Stimulated activated CD4-positive, alpha-beta T cell treated with anti-CD3 and anti-CD28 coated beads, Interleukin-2, amount 100 ng/mL, for 24 hours (primary cell): ENCODE measurements at regions not wholly inside any gene's neighbourhood (a gene's known extent, or its start where the extent isn't known, plus 50 kb on each side); places are given as distances from the start of the nearest gene placed in this dataset.
"Not testable (repeated sequence)": the region's sequence is repeated elsewhere in the genome, so short reads cannot be mapped to it uniquely, and the experiment has no call there.

ENCODE experiments used
- DNase-seq, 2 donors: peaks; one replicate each; pipeline ENCODE4 v3.0.0-alpha.2; 2020

DNA sequence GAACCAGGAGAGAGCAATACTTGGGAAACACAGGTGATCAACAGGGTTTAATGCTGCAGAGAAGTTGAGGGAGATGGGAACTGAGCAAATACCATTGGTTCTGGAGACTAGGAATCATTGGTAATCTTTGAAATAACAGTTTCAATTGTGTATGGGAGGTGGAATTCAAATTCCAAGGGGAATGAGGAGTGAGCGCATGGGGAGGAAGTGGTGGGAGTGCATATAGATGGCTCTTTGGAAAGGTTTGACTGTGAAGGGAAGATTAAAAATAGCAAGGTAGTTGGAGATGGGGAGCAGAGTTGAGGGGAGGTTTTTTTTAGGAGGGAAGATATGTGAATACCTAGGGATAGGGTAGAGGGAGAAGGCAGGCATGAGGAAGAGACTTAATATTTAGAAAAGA lies 51.1 kb upstream of the ROPN1 start:
- DNase-seq, result no peak

DNA sequence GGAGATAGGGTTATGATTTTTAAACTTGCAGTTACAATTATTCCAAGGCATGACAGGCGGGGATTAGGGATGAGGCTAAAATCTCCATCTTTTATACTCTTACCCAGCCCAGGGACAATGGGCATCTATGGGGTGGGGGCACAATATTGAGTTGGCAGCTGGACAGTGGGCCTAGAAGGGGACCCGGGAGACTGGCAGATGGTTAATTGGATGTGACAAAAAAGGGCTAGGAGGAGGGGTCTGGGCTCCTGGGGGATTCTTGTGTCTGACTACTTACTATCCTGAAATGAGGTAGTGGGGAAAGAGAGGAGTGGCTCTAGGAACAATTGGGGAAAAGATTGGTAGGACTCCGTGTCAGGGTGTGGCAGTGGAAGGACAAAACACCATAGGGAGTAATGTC lies 53.0 kb upstream of the ROPN1 start:
- DNase-seq, result no peak

DNA sequence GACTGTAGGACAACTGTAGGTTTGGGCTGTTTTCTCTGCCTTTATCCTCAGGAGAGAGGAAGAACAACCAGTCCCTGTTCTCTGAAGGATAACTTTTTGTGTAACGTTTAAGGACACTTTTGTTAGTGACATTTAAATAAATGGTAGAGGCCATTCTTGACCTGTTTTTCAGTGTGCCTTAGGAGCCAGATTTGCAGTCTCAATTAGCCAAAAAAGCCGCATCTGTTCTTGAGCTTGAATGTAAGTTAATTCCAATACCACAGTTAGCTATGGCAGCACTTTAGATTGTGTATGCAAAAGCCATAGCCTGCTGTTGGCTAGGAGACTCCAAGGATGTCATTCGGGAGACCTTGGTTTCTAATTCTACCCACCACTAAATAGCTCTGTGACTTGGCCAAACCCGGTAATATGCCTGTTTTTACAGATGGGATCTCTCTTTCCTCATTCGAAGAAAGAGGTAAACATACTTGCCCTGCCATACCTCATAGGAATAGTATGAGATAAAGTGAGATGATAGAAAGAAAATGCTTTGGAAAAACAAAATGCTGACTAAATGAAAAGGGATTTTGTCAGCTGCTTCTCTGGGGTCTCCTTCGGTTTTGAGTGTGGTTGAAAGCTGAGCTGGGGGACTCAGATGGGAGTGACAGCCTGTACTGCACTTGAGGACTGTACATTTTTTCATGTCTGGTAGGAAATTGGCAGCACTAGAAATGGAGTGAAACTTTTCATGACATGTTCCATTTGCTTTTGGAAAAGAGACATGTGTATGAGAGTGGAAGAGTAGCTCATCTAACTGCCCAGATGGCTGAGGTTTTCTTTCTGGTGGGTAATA lies 57.3 kb upstream of the ROPN1 start:
- DNase-seq, result no peak

DNA sequence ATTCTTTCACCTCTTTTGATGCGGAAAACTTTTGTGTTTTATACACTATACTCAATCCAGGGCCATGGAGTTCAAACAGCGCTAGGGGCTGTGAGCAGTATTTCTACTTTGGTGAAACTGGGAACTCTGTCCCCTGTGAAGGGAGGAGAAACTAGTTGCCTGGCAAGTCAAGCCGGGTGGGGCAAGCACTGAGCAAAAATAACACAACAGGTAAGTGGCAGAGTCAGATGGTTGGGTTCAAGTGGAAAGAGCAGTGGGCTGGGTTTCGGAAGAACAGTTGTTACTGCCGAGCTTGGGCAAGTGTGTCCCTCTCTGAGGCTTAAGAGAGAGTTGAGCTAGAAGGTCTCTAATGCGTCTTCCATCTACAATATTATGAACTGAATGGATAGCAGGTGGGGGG lies 59.7 kb upstream of the ROPN1 start:
- no peak for DNase-seq

DNA sequence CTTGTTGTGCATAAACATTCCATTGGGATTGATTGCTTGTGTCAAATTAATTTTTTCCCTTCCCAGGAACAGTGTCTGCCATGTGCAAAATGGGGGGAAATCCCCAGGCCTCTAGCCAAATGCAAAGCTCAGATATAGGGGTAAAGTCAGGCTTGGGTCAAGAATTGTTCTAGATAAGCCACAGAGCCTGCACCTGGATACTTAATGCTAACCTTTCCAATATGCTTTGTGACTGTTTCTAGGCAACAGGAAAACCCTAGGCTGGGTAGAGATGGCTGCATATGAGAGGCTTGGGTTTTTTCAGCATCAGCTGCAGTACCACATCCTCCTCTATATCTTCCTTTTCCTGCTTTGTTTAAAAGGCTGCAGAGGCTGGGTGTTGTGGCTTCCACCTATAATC lies 61.9 kb upstream of the ROPN1 start:
- DNase-seq, result no peak

DNA sequence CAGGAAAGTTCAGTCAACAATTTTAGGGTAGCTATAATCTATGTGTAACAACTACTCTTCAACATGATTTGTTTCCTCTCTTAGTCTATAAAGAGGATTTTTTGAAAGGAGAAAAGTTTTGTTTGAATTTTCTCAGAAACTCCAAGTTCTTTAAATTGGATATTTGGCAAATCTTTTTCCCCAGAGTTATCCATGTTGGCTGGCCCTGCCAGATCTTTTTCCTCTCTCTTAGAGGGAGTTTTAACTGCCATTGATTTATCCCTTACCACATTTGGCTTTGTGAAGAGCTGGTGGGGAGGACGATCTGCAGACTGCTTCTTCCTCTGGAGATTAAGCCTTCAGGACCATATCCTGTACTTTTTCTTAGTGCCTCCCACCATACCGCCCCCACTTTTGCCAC lies 64.9 kb upstream of the ROPN1 start:
- DNase-seq, result no peak

DNA sequence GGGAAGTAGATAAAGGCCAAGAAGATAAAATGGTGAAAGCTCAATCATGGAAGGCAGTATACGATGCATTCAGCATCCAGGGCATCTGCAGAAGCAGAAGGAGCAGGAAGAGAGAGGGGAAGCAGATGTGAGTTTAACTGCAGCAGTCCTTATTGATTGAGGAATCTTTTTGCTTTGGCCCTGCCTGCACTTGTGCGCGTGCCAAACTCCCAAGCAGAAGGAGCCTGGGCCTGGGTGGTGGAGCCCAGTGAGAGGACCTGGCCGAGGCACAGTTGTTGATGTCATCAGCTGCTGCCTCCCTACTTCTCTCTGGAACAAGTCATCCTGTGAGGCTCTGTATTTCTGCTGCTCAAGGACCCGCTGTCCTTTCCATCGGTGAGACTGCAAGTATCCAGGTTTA lies 65.5 kb upstream of the ROPN1 start:
- DNase-seq, result no peak

DNA sequence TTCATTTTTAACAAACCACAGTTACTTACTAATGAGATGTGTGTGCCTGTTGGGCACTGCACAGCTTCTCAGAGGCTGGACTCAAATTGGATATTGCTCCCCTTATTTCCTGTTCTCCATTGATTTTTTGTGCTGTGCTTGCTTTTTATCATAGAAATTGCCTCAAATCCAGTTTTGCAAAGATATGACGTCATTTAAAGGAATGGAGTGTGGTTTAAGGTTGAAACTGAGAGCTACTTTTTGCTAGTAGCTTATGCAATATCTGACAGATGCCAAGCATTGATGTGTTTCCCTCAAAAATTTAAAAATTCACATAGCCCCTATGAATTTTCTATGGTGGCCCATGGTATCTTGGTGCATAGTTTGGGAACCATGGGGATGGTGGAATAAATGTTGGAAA lies 67.7 kb upstream of the ROPN1 start:
- DNase-seq, result no peak

GRCh38 chr3:124063197-124063909 lies 71.4 kb upstream of the ROPN1 start:
- no peak for DNase-seq

- no peak for DNase-seq
Observed at GRCh38 chr3:124064050-124064449, 72.1 kb upstream of the ROPN1 start.

GRCh38 chr3:124066543-124066942 lies 74.6 kb upstream of the ROPN1 start:
- DNase-seq, result not testable (repeated sequence)

DNA sequence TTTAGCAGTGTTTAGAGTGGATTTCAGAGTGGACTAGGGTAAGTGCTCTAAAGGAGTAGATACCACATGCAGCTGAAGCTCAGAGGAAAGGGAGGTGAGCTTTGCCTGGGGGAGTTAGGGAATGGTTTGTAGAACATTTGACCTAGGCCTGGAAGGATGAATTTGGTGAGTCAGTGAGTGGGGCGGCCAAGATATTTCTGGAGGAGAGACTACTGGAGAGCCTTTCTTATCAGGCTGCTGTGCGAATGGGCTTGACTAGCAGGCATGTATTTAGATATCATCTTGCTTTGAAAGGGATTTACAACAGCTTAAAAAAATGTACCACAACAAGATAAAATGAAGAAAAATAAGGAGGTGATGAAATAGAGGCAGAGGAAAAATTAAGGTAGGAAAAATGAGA lies 77.8 kb upstream of the ROPN1 start:
- DNase-seq, result not testable (repeated sequence)

DNA sequence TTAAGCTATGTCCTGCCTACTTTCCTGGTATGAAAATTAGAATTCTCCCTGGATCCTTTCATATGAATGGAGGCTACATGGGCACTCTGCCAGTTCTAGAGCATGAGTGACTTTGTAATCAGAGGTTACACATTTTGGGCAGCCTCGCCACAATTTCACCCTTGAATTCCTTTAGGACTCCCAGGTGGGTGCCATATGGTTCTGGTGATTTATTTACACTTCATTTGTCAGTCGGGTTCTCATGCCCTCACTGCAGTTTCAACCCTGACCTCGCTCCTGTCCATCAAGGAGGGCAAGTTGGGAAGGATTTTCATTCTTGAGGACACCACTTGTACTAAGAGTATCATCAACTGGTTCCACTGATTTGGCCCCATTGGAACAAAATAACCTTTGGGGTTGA lies 83.2 kb upstream of the ROPN1 start:
- not testable (repeated sequence) for DNase-seq

DNA sequence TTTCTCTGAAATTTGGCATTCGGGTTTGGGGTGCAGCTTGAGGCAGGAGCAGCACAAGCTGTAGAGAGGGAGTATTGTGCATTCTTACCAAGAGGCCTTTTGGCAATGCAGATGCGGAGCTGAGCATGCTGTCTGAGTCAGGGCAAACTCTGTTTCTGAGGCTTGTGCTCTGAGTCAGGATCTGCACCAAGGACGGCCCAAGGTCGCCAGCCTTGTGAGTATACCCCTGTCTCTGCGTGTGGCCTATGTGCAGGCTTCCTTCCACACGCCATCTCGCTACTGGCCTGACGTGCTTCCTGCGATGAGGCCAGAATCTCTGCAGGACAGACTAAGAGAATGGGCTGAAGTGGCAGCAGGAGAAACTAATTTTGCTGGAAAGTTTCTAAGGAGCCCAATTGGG lies 83.8 kb upstream of the ROPN1 start:
- no peak for DNase-seq

GRCh38 chr3:124076235-124076634 lies 84.3 kb upstream of the ROPN1 start:
- DNase-seq, result no peak

DNA sequence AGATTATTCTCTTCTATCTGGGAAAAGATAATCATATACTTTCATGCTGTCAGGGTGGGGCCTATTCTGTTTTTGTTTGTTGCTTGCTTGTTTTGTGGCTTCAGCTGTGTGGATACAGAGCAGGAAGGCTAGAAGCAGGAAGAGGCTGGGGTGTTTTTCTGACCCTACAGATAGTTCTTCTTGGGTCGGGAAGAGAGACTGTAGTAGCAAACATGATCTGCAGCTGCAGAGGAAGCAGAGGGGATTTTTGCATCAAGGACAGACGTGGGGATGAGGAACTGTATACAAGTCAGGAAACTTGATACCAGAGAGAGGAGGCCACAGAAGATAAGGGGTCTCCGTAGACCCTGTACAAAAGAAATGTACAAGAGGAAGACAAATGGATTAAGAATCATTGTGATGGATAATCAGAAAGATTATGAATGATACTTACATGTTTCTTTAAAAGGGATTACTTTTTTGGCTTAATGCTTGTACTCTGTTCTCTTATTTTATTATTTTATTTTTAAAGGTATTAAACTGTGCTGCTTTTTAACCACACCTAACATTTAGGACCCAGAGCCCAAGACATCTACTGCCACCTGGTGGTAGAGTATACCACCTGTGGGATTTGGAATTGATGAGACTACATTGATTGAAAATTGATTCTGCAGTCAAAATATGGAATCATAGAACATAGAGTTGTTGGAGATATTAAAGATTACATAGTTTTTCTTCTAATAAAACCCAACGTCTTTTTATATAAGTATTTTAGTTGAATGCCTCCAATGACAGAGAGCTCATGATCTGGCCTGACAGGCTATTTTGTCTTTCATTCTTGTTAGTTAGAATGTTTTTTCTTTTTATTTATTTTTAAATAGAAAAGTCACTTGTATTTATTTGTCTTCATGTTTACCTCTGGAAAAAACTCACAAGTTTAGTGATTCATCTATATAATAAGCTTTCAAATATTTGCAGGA lies 87.3 kb upstream of the ROPN1 start:
- peak in 1 of 2 donors; percentile 2 for DNase-seq

GRCh38 chr3:124079912-124080276 lies 88.0 kb upstream of the ROPN1 start:
- no peak for DNase-seq

DNA sequence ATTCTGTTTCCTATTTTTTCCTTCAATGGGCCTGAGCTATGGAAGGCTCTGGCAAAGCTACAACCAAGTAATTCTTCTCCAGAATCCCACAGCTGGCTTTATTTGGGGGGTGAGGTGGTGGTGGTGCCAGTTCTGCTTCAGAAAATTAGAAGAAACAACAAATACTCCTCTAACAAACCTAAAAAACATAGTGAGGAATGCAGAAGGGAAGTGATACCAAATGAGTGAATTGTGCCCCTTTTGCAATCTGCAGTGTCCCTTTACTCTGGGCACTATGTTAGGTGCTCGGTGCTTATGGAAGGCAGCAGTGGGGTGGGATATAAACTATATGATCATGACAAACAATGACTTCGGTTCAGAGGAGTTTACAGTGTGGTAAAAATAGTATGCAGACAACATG lies 90.4 kb upstream of the ROPN1 start:
- DNase-seq, result no peak

DNA sequence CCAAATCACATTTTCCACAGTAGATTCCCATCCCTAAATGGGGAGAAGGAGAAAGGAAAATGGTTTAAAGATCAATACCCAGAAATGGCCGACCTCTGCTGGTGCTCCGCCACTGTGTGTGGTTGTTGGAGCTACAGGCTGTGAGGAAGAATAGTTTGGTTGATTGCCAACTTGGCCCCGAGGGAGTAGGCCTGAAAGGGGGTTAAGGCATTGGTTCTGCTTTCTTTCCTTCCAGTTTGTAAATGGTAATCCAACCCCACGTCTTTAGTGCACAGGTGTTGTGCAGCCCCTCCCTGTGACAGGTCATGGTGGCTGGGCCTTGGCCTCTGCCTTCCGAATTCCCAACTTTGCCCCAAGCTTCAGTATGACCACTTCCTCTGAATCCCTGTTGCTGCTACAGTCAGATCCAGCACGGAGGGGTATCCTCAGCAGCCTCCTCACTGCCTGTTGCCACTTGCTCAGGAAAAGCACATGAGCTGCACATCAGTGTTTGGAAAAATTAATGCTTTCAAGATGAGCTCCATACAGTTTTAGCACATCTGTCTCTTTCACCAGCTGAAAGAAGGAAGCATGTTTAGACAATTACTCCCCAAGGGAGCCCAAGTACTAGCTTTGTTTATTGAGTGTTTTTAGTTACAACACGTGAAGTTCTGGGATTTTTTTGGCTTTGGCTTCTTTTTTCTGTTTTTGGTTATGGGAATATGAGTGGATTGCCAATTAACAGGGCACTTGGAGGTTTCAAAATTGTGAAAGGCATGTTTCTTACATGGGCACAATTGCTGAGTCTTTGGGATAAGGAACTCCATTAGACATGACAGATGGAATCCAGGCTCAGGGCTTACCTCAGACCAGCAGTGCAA lies 92.3 kb upstream of the ROPN1 start:
- no peak for DNase-seq

DNA sequence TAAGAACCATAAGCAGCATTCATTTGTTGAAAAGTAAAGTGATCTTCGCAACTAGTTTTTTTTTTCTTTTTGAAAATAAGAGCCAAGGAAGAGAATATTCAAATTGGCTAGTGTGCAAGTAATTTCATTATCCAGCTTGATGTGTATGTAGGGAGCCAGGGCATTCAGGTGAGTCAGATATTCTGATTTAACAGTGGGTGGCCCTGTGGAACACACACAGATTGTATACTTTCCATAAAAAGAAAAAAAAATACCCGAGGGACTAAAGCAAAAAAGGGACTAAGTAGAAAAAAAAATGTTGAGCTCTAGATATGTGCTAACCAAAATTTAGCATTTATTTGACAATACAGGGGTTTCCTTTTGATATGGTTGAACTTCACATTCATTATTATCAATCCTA lies 96.9 kb upstream of the ROPN1 start:
- no peak for DNase-seq

DNA sequence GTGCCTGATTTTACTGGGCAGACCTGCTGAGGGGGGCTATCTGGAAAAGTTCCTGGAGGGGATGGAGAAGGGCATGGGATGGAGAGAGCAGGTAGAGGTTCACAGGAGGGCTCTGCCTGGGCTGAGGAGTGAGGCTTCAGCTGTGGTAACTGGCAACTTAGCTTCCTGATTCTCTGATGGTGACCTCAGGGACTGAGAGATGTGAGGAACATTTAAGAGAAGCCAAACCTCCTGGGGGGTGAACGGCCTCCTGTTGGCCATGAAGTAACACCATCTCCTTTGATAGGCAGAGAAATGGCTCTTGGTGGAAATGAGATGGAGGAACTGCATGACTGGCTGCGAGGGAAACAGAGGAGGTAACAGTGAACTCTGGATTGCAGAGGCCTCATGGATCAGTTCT lies 97.3 kb upstream of the ROPN1 start:
- no peak for DNase-seq

DNA sequence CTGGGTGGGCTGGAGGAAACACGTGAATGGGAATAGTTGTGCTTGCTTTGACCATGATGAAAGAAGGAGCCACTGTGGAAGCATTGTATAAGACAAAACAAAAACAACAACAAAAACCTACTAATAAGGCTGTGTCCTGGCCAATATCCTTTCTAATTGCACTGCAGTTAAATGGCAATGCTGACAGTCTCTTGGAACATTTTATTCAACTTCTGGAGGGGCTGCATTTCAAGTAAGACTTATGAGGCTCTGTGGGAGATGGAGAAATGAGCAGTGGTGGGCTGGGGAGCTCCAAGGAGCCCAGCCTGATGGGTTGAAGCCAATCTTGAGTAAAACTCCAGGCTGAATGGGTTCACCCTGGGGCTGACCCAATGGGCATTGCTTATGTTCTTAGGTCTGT lies 99.8 kb upstream of the ROPN1 start:
- DNase-seq, result no peak

DNA sequence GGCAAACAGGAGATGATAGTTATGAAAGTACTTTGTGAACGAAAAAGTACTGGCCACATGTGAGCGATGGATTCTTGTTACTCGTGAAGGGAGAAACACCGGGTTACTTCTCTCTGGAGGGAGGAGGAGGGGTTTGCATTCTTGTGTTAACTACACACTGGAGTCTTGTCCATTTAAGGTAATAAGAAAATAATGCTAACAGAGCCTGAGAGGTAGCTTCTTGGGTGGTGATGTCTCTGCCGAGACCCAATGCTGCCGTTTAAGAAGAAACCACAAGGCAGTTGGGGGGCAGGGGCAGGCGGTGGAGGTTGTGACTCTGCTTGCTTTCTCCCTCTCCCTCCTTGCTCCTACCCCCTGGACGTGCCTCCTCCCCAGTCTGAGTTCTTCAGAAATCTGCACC lies 100.9 kb upstream of the ROPN1 start:
- DNase-seq, result no peak
